Smooth muscle cell (in vitro differentiated cells): ENCODE measurements at regions not wholly inside any gene's neighbourhood (a gene's known extent, or its start where the extent isn't known, plus 50 kb on each side); places are given as distances from the start of the nearest gene placed in this dataset.

Experiments
- DNase-seq: peaks from one replicate; lab custom pipeline; 2025; ENCODE audit not compliant: unreplicated experiment; lab: John Stamatoyannopoulos, UW
- H2AFZ ChIP-seq: fragments of 200-600 bp; sonication (generic); 2 replicates; pipeline ENCODE4 v1.6.0; 2016; ENCODE audit warnings: antibody characterized with exemption, low read depth, mild to moderate bottlenecking
- H3F3A ChIP-seq: fragments of 200-600 bp; sonication (generic); 2 replicates; pipeline ENCODE4 v1.6.0; 2017; ENCODE audit warnings: antibody characterized with exemption, low read depth
- H3K27ac ChIP-seq: fragments of 200-600 bp; sonication (generic); 2 replicates; pipeline ENCODE4 v1.5.1; 2016; ENCODE audit warnings: low read depth, mild to moderate bottlenecking
- H3K27me3 ChIP-seq: fragments of 200-600 bp; sonication (generic); 2 replicates; pipeline ENCODE4 v1.6.1; 2016; ENCODE audit warnings: low read depth, mild to moderate bottlenecking
- H3K36me3 ChIP-seq: fragments of 200-600 bp; sonication (generic); 2 replicates; pipeline ENCODE4 v1.5.1; 2016; ENCODE audit warnings: low read depth
- H3K4me1 ChIP-seq: fragments of 200-600 bp; sonication (generic); 2 replicates; pipeline ENCODE4 v1.5.1; 2016; ENCODE audit warnings: low read depth
- H3K4me2 ChIP-seq: fragments of 200-600 bp; sonication (generic); 2 replicates; pipeline ENCODE4 v1.6.0; 2016; ENCODE audit warnings: mild to moderate bottlenecking
- H3K4me3 ChIP-seq: fragments of 200-600 bp; sonication (generic); 2 replicates; pipeline ENCODE4 v1.5.1; 2016; ENCODE audit warnings: mild to moderate bottlenecking
- H3K79me2 ChIP-seq: fragments of 200-600 bp; sonication (generic); 2 replicates; pipeline ENCODE4 v1.6.0; 2016; ENCODE audit warnings: low read depth, mild to moderate bottlenecking
- H3K9ac ChIP-seq: fragments of 200-600 bp; sonication (generic); 2 replicates; pipeline ENCODE4 v1.6.0; 2016; ENCODE audit warnings: low read depth
- H3K9me3 ChIP-seq: fragments of 200-600 bp; sonication (generic); replicated peaks from 2 replicates; pipeline ENCODE4 v1.5.1; 2016; ENCODE audit warnings: low read depth
- H4K20me1 ChIP-seq: fragments of 200-600 bp; sonication (generic); 2 replicates; pipeline ENCODE4 v1.6.0; 2016; ENCODE audit warnings: low read depth
- WGBS: methylation state at CpG from one replicate; pipeline ENCODE4 v1.1.7; 2016; ENCODE audit warnings: low lambda C conversion rate; 5-methylcytosine and 5-hydroxymethylcytosine counted together
- TF ChIP-seq, protein P1 (sequence below): fragments of 200-600 bp; sonication (generic); IDR thresholded peaks from 2 replicates; pipeline ENCODE4 v1.5.1; 2017; ENCODE audit warnings: borderline replicate concordance, mild to moderate bottlenecking, antibody characterized with exemption; ENCODE audit not compliant: insufficient read depth, poor library complexity, severe bottlenecking

DNA sequence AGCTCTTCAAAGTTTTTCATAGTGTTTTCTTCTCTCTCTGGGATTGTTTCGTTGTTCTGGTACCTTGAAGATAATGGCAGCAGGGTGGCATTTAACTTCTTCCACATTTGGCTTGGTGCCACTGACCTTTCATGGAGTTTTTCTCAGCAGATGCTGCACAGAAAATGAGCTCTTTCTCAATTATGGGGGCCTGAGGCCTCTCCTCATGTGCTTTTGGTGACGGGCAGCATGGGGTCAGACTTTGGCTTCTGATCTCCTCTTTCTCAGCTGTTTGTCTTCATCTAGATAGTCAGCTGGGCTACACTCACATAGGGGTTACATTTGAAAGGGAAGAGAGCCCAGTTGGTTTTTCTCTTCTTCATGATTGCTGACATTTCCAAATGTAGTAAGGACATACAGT lies 76.3 kb downstream of the FAT3 start:
- DNase-seq = no peak
- Histone ChIP-seq H3K27ac (no peak overlapping the region), H3K4me1 (peaks cover 10% of the 10 kb centered on the region), H3K36me3 (no peaks in the 10 kb centered on the region), H3K9ac (no peak overlapping the region), H3K4me3 (no peak overlapping the region), H3K79me2 (no peaks in the 10 kb centered on the region), H2AFZ (no peak overlapping the region), H4K20me1 (no peaks in the 10 kb centered on the region), H3K4me2 (no peak overlapping the region), H3K27me3 (no peaks in the 10 kb centered on the region), H3F3A (no peaks in the 10 kb centered on the region), H3K9me3 (no peaks in the 10 kb centered on the region)
- WGBS = 84% methylated on average over 2 of the region's 2 CpGs
- TF ChIP-seq, protein P1, sequence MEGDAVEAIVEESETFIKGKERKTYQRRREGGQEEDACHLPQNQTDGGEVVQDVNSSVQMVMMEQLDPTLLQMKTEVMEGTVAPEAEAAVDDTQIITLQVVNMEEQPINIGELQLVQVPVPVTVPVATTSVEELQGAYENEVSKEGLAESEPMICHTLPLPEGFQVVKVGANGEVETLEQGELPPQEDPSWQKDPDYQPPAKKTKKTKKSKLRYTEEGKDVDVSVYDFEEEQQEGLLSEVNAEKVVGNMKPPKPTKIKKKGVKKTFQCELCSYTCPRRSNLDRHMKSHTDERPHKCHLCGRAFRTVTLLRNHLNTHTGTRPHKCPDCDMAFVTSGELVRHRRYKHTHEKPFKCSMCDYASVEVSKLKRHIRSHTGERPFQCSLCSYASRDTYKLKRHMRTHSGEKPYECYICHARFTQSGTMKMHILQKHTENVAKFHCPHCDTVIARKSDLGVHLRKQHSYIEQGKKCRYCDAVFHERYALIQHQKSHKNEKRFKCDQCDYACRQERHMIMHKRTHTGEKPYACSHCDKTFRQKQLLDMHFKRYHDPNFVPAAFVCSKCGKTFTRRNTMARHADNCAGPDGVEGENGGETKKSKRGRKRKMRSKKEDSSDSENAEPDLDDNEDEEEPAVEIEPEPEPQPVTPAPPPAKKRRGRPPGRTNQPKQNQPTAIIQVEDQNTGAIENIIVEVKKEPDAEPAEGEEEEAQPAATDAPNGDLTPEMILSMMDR = no peak

DNA sequence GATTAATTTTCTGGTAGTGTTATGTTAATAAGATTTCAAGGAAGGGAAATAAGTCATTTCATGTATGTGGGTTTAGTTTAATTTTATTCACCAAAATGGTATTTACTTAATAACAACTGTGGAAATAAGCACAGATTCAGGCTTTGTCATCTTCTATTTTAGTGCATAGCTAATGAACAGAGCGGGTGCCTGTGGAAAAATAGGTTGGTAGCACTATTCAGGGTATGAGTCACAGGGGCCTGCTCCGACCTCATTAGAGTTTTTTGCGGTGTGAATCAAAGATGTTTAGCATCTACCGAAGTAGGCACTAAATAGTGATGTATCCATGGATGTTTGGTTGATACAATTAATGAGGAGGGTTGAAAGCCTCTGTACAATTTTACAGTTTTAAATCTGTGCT lies 78.2 kb downstream of the FAT3 start:
- 21% methylated on average over 4 of the region's 4 CpGs for WGBS
- DNase-seq = no peak
- H3K4me2 ChIP-seq = no peak overlapping the region

DNA sequence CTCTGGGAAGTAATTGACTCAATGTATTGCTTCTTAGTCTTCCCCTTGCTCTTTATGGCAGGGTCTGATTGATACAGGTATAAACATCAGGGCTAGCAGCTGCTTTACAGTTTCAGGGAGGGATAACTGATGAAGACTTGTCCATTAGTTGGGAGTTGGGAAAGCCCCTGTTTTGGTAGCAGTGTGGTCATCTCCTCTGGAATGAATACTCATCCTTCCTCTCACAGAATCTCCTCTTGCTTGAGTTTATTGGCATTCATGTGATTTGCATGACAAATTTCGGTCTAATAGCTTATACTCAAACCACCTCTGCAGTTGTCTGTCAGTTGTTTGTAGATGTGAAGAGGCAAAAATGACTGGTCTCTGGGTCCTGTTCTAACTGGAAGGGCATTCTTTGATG lies 79.7 kb downstream of the FAT3 start:
- Histone ChIP-seq H3K9me3 (no peaks in the 10 kb centered on the region), H4K20me1 (no peaks in the 10 kb centered on the region), H3K27ac (no peak overlapping the region), H3K36me3 (no peaks in the 10 kb centered on the region), H3K27me3 (no peaks in the 10 kb centered on the region), H3K4me3 (no peak overlapping the region), H3K4me1 (peaks cover 5% of the 10 kb centered on the region), H3K9ac (no peak overlapping the region), H2AFZ (no peak overlapping the region), H3K4me2 (no peak overlapping the region), H3F3A (no peaks in the 10 kb centered on the region), H3K79me2 (no peaks in the 10 kb centered on the region)
- no peak for DNase-seq
- TF ChIP-seq, protein P1 = no peak
- WGBS = 100% methylated on average over 1 of the region's 1 CpG

More for the DNA sequence above, 78.2 kb downstream of the FAT3 start:
- Histone ChIP-seq H3K79me2 (no peaks in the 10 kb centered on the region), H3F3A (no peaks in the 10 kb centered on the region), H3K27me3 (no peaks in the 10 kb centered on the region), H3K9me3 (no peaks in the 10 kb centered on the region), H3K4me1 (peaks cover 6% of the 10 kb centered on the region), H4K20me1 (no peaks in the 10 kb centered on the region), H3K9ac (no peak overlapping the region), H3K36me3 (no peaks in the 10 kb centered on the region), H3K27ac (no peak overlapping the region), H2AFZ (no peak overlapping the region), H3K4me3 (no peak overlapping the region)
- TF ChIP-seq, protein P1 = no peak

DNA sequence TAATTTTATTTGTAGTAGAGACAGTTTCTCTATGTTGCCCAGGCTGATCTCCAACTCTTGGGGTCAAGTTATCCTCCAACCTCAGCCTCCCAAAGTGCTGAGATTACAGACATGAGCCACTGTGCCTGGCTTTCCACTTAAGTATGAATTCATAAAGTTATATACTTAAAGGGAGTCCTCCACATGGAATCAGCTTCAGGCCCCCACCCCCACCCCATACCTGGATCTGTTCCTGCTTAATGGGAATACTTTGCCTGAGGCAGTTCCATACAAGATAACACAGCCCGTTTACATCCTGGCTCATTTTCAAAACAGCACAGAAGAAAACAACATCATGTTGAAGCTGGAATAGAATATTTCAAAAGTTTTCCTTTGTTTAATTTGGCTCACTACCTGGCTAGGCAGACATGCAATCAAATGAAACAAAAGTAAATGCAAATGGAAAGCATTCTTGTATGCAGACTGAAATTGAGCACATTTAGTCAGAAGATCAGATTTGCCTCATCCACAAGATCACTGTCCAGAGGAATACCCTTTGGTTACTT lies 82.4 kb downstream of the FAT3 start:
- H3K27ac ChIP-seq = no peak overlapping the region
- no peaks in the 10 kb centered on the region for H3K27me3 ChIP-seq
- H3K36me3 ChIP-seq = no peaks in the 10 kb centered on the region
- no peaks in the 10 kb centered on the region for H3K79me2 ChIP-seq
- WGBS = 23% methylated on average over 1 of the region's 1 CpG
- TF ChIP-seq, protein P1 = no peak
- no peak overlapping the region for H3K9ac ChIP-seq
- peaks cover 27% of the 10 kb centered on the region for H3K4me1 ChIP-seq
- no peaks in the 10 kb centered on the region for H4K20me1 ChIP-seq
- no peak overlapping the region for H2AFZ ChIP-seq
- H3K4me3 ChIP-seq = no peak overlapping the region
- H3K9me3 ChIP-seq = no peaks in the 10 kb centered on the region
- H3F3A ChIP-seq = no peaks in the 10 kb centered on the region
- no peak for DNase-seq
- H3K4me2 ChIP-seq = no peak overlapping the region
